HCT116 (cell line): ENCODE measurements at regions not wholly inside any gene's neighbourhood (a gene's known extent, or its start where the extent isn't known, plus 50 kb on each side); places are given as distances from the start of the nearest gene placed in this dataset.

Experiments used
- ATAC-seq: fragments of 200-7000 bp; cut with Tn5 transposase; 2 replicates; pipeline ENCODE4 v1.9.1; 2020; ENCODE audit warnings: mild to moderate bottlenecking, moderate library complexity
- BruUV-seq: library from RNA; stranded (reverse); fragments of 400-500 nt; replicated peaks from 2 replicates; lab custom pipeline; 2021; lab: Mats Ljungman, UMichigan
- CTCF ChIA-PET: fragments of 300-600 bp; sonication (Branson Sonifier 250); formaldehyde crosslinking; loops from one replicate; lab custom pipeline; 2021; ENCODE audit warnings: antibody characterized with exemption; lab: Charles Lee
- POLR2A ChIA-PET: fragments of 300-600, 350-600 bp; sonication (Branson Sonifier 250); formaldehyde crosslinking; loops from one replicate; lab custom pipeline; 2021; ENCODE audit warnings: antibody characterized with exemption; lab: Charles Lee
- RAD21 ChIA-PET, 2 experiments: fragments of 300-600 bp; sonication (Branson Sonifier 250); formaldehyde crosslinking; loops; one replicate each; lab custom pipeline; 2023; ENCODE audit warnings: low total read pairs in 2 of 2; ENCODE audit not compliant: uncharacterized antibody in 2 of 2, unreplicated experiment in 2 of 2, low non-redundant PET in 1 of 2; lab: Charles Lee
- DNase-seq: peaks from one replicate; pipeline ENCODE4 v3.0.0-alpha.2; 2010; ENCODE audit warnings: low read depth, low spot score
- H2AFZ ChIP-seq: fragments of 200-600 bp; shearing (Covaris generic), sonication (generic); 2 replicates; pipeline ENCODE4 v1.6.1; 2017; ENCODE audit warnings: low read depth, mixed run types, mixed read lengths, antibody characterized with exemption, low read length; ENCODE audit not compliant: poor library complexity, severe bottlenecking
- H3K27ac ChIP-seq: 2 replicates; pipeline ENCODE4 v1.5.1; 2012; ENCODE audit warnings: low read depth, low read length
- H3K27me3 ChIP-seq: fragments of 200-600 bp; sonication (generic); 2 replicates; pipeline ENCODE4 v1.6.1; 2016; ENCODE audit warnings: mixed run types, low read length, mixed read lengths; ENCODE audit not compliant: insufficient read depth
- H3K36me3 ChIP-seq, 2 experiments: fragments of 200-500 bp in 1 of 2; fragments of 200-600 bp in 1 of 2; sonication (Bioruptor generic) in 1 of 2; sonication (generic) in 1 of 2; 2 replicates each; pipeline versions ENCODE4 v1.5.1 to v1.6.1; 2014 to 2016; ENCODE audit warnings: low read length in 2 of 2, inconsistent platforms in 1 of 2, mixed read lengths in 1 of 2, mixed run types in 1 of 2; ENCODE audit not compliant: insufficient read depth in 2 of 2, control insufficient read depth in 1 of 2
- H3K4me1 ChIP-seq, 2 experiments: fragments of 200-600 bp in 1 of 2; sonication (generic) in 1 of 2; 2 replicates each; pipeline versions ENCODE4 v1.5.1 to v1.6.1; 2012 to 2017; ENCODE audit warnings: low read length in 2 of 2, inconsistent platforms in 1 of 2, mild to moderate bottlenecking in 1 of 2, mixed read lengths in 1 of 2, mixed run types in 1 of 2, moderate library complexity in 1 of 2; ENCODE audit not compliant: insufficient read depth in 2 of 2, control insufficient read depth in 1 of 2
- H3K4me2 ChIP-seq: fragments of 200-600 bp; sonication (generic); 2 replicates; pipeline ENCODE4 v1.6.1; 2017; ENCODE audit warnings: mixed run types, low read length, mixed read lengths
- H3K4me3 ChIP-seq, 2 experiments: fragments of 200-600 bp in 1 of 2; sonication (generic) in 1 of 2; replicated peaks in 1 of 2; 2 replicates each; pipeline ENCODE4 v1.5.1; 2011 to 2016; ENCODE audit warnings: low read length in 2 of 2, control low read depth in 1 of 2, low read depth in 1 of 2, mild to moderate bottlenecking in 1 of 2, mixed read lengths in 1 of 2, mixed run types in 1 of 2
- H3K79me2 ChIP-seq: fragments of 200-600 bp; sonication (generic); 2 replicates; pipeline ENCODE4 v1.6.1; 2017; ENCODE audit warnings: mild to moderate bottlenecking, mixed run types, low read length, moderate library complexity, mixed read lengths; ENCODE audit not compliant: insufficient read depth
- H3K9ac ChIP-seq: fragments of 200-600 bp; sonication (generic); 2 replicates; pipeline ENCODE4 v1.6.1; 2016; ENCODE audit warnings: low read length, mixed read lengths
- H3K9me2 ChIP-seq: fragments of 200-600 bp; sonication (generic), shearing (Covaris generic); 2 replicates; pipeline ENCODE4 v1.6.1; 2017; ENCODE audit warnings: mixed run types, mild to moderate bottlenecking, moderate library complexity; ENCODE audit not compliant: insufficient read depth
- H3K9me3 ChIP-seq, 2 experiments: fragments of 200-500 bp in 1 of 2; fragments of 200-600 bp in 1 of 2; sonication (Bioruptor generic) in 1 of 2; sonication (generic) in 1 of 2; 2 replicates each; pipeline ENCODE4 v1.6.1; 2014 to 2017; ENCODE audit warnings: low read length in 2 of 2, mixed read lengths in 2 of 2, inconsistent platforms in 1 of 2, low read depth in 1 of 2, mild to moderate bottlenecking in 1 of 2, mixed run types in 1 of 2, moderate library complexity in 1 of 2; ENCODE audit not compliant: control insufficient read depth in 1 of 2, insufficient read depth in 1 of 2
- H4K20me1 ChIP-seq: fragments of 200-600 bp; sonication (generic), shearing (Covaris generic); 2 replicates; pipeline ENCODE4 v1.6.1; 2017; ENCODE audit warnings: mixed run types, mild to moderate bottlenecking, moderate library complexity; ENCODE audit not compliant: insufficient read depth
- ATF3 ChIP-seq: IDR thresholded peaks from 2 replicates; pipeline ENCODE4 v1.6.1; 2012
- CBX3 ChIP-seq: IDR thresholded peaks from 2 replicates; pipeline ENCODE4 v1.6.1; 2012; ENCODE audit warnings: low read depth
- CEBPB ChIP-seq: IDR thresholded peaks from 2 replicates; pipeline ENCODE4 v1.6.1; 2012; ENCODE audit warnings: low read depth
- CTCF ChIP-seq, 3 experiments: fragments of 200-600 bp in 1 of 3; sonication (generic) in 1 of 3; IDR thresholded peaks in 2 of 3; conservative IDR thresholded peaks in 1 of 3; 2 replicates each; pipeline ENCODE4 v1.5.1; 2012 to 2017; ENCODE audit warnings: low read depth in 2 of 3, low read length in 2 of 3, antibody characterized with exemption in 1 of 3, borderline replicate concordance in 1 of 3, control low read depth in 1 of 3, mild to moderate bottlenecking in 1 of 3, mixed read lengths in 1 of 3, mixed run types in 1 of 3, moderate library complexity in 1 of 3; ENCODE audit not compliant: insufficient read depth in 1 of 3
- EGR1 ChIP-seq: IDR thresholded peaks from 2 replicates; pipeline ENCODE4 v1.6.1; 2012; ENCODE audit warnings: low read depth
- EZH2 ChIP-seq: fragments of 200-600 bp; sonication (generic); IDR thresholded peaks from 2 replicates; pipeline ENCODE4 v1.6.1; 2017; ENCODE audit warnings: antibody characterized with exemption, mixed run types
- EZH2phosphoT487 ChIP-seq: fragments of 200-600 bp; IDR thresholded peaks from 2 replicates; pipeline ENCODE4 v1.6.1; 2018; ENCODE audit warnings: antibody characterized with exemption, borderline replicate concordance
- POLR2AphosphoS5 ChIP-seq: IDR thresholded peaks from 2 replicates; pipeline ENCODE4 v1.6.1; 2011; ENCODE audit warnings: mild to moderate bottlenecking, low read depth, low read length, moderate library complexity
- RAD21 ChIP-seq: IDR thresholded peaks from 2 replicates; pipeline ENCODE4 v1.6.1; 2012; ENCODE audit warnings: low read depth, mild to moderate bottlenecking
- REST ChIP-seq: IDR thresholded peaks from 2 replicates; pipeline ENCODE4 v1.6.1; 2012; ENCODE audit warnings: low read depth
- SP1 ChIP-seq: IDR thresholded peaks from 2 replicates; pipeline ENCODE4 v1.6.1; 2012; ENCODE audit warnings: low read depth
- SRF ChIP-seq: IDR thresholded peaks from 2 replicates; pipeline ENCODE4 v1.6.1; 2012; ENCODE audit warnings: low read depth
- TCF7L2 ChIP-seq: IDR thresholded peaks from 2 replicates; pipeline ENCODE4 v1.7.0; 2011; ENCODE audit warnings: borderline replicate concordance, inconsistent platforms; ENCODE audit not compliant: insufficient read depth, insufficient read length; ENCODE audit errors: extremely low read depth
- YY1 ChIP-seq: IDR thresholded peaks from 2 replicates; pipeline ENCODE4 v1.6.1; 2011; ENCODE audit warnings: low read length, low read depth, moderate library complexity, mild to moderate bottlenecking; ENCODE audit not compliant: insufficient replicate concordance; ENCODE audit errors: extremely low read depth
- ZBTB33 ChIP-seq: IDR thresholded peaks from 2 replicates; pipeline ENCODE4 v1.6.1; 2011; ENCODE audit warnings: mild to moderate bottlenecking, low read length, moderate library complexity; ENCODE audit not compliant: insufficient replicate concordance; ENCODE audit errors: extremely low read depth
- ZFX ChIP-seq: fragments of 450-650 bp; IDR thresholded peaks from 2 replicates; pipeline ENCODE4 v1.6.1; 2017
- intact Hi-C: fragments of 100-400 bp; cut with micrococcal nuclease; formaldehyde crosslinking; loops from 2 replicates; pipeline ENCODE4 v1.10.0; 2022

- peak; percentile 61; the same call in 1 of the 2 replicates for TF ChIP-seq EGR1
Observed at GRCh38 chr3:17841190-17841828, 98.9 kb upstream of the TBC1D5 start (continued).

GRCh38 chr3:17840651-17841050 lies 98.2 kb upstream of the TBC1D5 start:
- no peak overlapping the region for H3K4me3 ChIP-seq
- no TSS peak for BruUV-seq
- ATAC-seq: peak; percentile 8; the same call in 1 of the 2 replicates
- TF ChIP-seq SP1 (no peak), POLR2AphosphoS5 (no peak), ZFX (no peak), YY1 (no peak), CTCF (IDR thresholded peaks at IDR 0.05 in 2 of 3, conservative IDR thresholded peaks at IDR 0.05 in 1 of 3; ENCODE audit: borderline replicate concordance in 1 of 3, insufficient read depth in 1 of 3, low read depth in 2 of 3, low read length in 2 of 3) (no peak), EZH2 (no peak), CBX3 (no peak), RAD21 (no peak), ZBTB33 (no peak), TCF7L2 (no peak), EZH2phosphoT487 (no peak), ATF3 (no peak), SRF (no peak), REST (no peak), CEBPB (no peak)

More at GRCh38 chr3:17840651-17841050, 98.2 kb upstream of the TBC1D5 start:
- Histone ChIP-seq H3K79me2 (no peaks in the 10 kb centered on the region), H3K36me3 (no peaks in the 10 kb centered on the region), H3K9me2 (no peaks in the 10 kb centered on the region), H3K4me1 (no peaks in the 10 kb centered on the region), H2AFZ (peak overlapping the region; percentile 72), H4K20me1 (no peaks in the 10 kb centered on the region), H3K27ac (no peak overlapping the region), H3K9ac (no peak overlapping the region), H3K27me3 (no peaks in the 10 kb centered on the region), H3K4me2 (no peak overlapping the region), H3K9me3 (no peaks in the 10 kb centered on the region)
- DNase-seq: no peak
- CTCF ChIA-PET: interaction anchor here (0.6 to 3.0 kb wide), 17 partner anchors 9 to 583 kb away, joined by 3 to 19 read pairs (median 6); partner anchors contain the start of gene TBC1D5
- intact Hi-C loops: loop anchor here (1.0 to 10.0 kb wide), 6 partner anchors 195 to 1236 kb away; partner anchors contain the start of gene DAZL
- RAD21 ChIA-PET: interaction anchor here in 1 of 2 experiments (1.0 to 1.3 kb wide), 4 partner anchors 26 to 627 kb away, joined by 3 to 6 read pairs (median 4); no protein-coding TSS in a partner anchor
- POLR2A ChIA-PET: interaction anchor here (0.9 kb wide), 1 partner anchor 411 kb away, joined by 4 read pairs; no protein-coding TSS in a partner anchor
